ENCODE measurements at regions not wholly inside any gene's neighbourhood (a gene's known extent, or its start where the extent isn't known, plus 50 kb on each side); places are given as distances from the start of the nearest gene placed in this dataset.

GRCh38 chr2:145190031-145190703 lies 670.2 kb upstream of the ZEB2 start:
- Histone ChIP-seq H3K36me3 (ENCODE audit: insufficient read depth, low read length) (no peaks in the 10 kb centered on the region), H3K4me3 (ENCODE audit: low read length) (no peak overlapping the region), H3K27ac (ENCODE audit: low read depth in 1 of 2, low read length in 2 of 2) (no peak overlapping the region), H3K27me3 (ENCODE audit: control insufficient read depth in 1 of 2, insufficient read depth in 2 of 2, low read length in 2 of 2) (no peaks in the 10 kb centered on the region), H3K9me3 (ENCODE audit: control insufficient read depth in 1 of 2, insufficient read depth in 1 of 2, low read length in 2 of 2) (peaks cover 0 to 3% of the 10 kb centered on the region in 2 experiments), H3K4me1 (ENCODE audit: insufficient read depth, low read length) (no peaks in the 10 kb centered on the region)
- Mint-ChIP-seq H3K27me3 (no peaks in the 10 kb centered on the region), H3K4me3 (no peak overlapping the region), H3K36me3 (ENCODE audit: low read depth) (no peaks in the 10 kb centered on the region), H3K9me3 (no peaks in the 10 kb centered on the region), H3K4me1 (ENCODE audit: low read depth) (no peaks in the 10 kb centered on the region), H3K27ac (no peak overlapping the region)
- POLR2A ChIA-PET = no interaction called here
- TF ChIP-seq CTCF (IDR thresholded peaks at IDR 0.05) = no peak
- CTCF ChIA-PET = no interaction called here
- intact Hi-C loops (cut with DNase I, micrococcal nuclease) = no loop called here
- ATAC-seq (ENCODE audit: poor library complexity) = no peak
- DNase-seq = no peak

GRCh38 chr2:145186303-145186702 lies 666.4 kb upstream of the ZEB2 start:
- Mint-ChIP-seq H3K27ac (no peak overlapping the region), H3K4me3 (no peak overlapping the region), H3K27me3 (no peaks in the 10 kb centered on the region), H3K4me1 (ENCODE audit: low read depth) (no peaks in the 10 kb centered on the region), H3K36me3 (ENCODE audit: low read depth) (no peaks in the 10 kb centered on the region), H3K9me3 (no peaks in the 10 kb centered on the region)
- CTCF ChIA-PET = no interaction called here
- ATAC-seq (ENCODE audit: poor library complexity) (no peak), DNase-seq (no peak)
- Histone ChIP-seq H3K4me3 (ENCODE audit: low read length) (no peak overlapping the region), H3K36me3 (ENCODE audit: insufficient read depth, low read length) (no peaks in the 10 kb centered on the region), H3K4me1 (ENCODE audit: insufficient read depth, low read length) (no peaks in the 10 kb centered on the region), H3K27ac (ENCODE audit: low read depth in 1 of 2, low read length in 2 of 2) (no peak overlapping the region), H3K27me3 (ENCODE audit: control insufficient read depth in 1 of 2, insufficient read depth in 2 of 2, low read length in 2 of 2) (no peaks in the 10 kb centered on the region), H3K9me3 (ENCODE audit: control insufficient read depth in 1 of 2, insufficient read depth in 1 of 2, low read length in 2 of 2) (peaks cover 0 to 3% of the 10 kb centered on the region in 2 experiments)
- no peak for TF ChIP-seq CTCF (IDR thresholded peaks at IDR 0.05)
- intact Hi-C loops (cut with DNase I, micrococcal nuclease) = no loop called here
- POLR2A ChIA-PET = no interaction called here

GRCh38 chr2:145185696-145186095 lies 665.8 kb upstream of the ZEB2 start:
- Histone ChIP-seq H3K4me3 (ENCODE audit: low read length) (no peak overlapping the region), H3K36me3 (ENCODE audit: insufficient read depth, low read length) (no peaks in the 10 kb centered on the region), H3K27ac (ENCODE audit: low read depth in 1 of 2, low read length in 2 of 2) (no peak overlapping the region), H3K27me3 (ENCODE audit: control insufficient read depth in 1 of 2, insufficient read depth in 2 of 2, low read length in 2 of 2) (no peaks in the 10 kb centered on the region), H3K4me1 (ENCODE audit: insufficient read depth, low read length) (no peaks in the 10 kb centered on the region), H3K9me3 (ENCODE audit: control insufficient read depth in 1 of 2, insufficient read depth in 1 of 2, low read length in 2 of 2) (peaks cover 0 to 3% of the 10 kb centered on the region in 2 experiments)
- no peaks in the 10 kb centered on the region for H3K9me3 Mint-ChIP-seq
- ChIA-PET POLR2A (no interaction called here), CTCF (no interaction called here)
- no peak overlapping the region for H3K4me3 Mint-ChIP-seq
- TF ChIP-seq CTCF (IDR thresholded peaks at IDR 0.05) = no peak
- ATAC-seq (ENCODE audit: poor library complexity) (no peak), DNase-seq (no peak)
- H3K4me1 Mint-ChIP-seq (ENCODE audit: low read depth) = no peaks in the 10 kb centered on the region
- H3K36me3 Mint-ChIP-seq (ENCODE audit: low read depth) = no peaks in the 10 kb centered on the region
- H3K27me3 Mint-ChIP-seq = peaks cover 3% of the 10 kb centered on the region
- intact Hi-C loops (cut with DNase I, micrococcal nuclease) = no loop called here
- H3K27ac Mint-ChIP-seq = no peak overlapping the region
